HCT116 (cell line): ENCODE measurements at regions not wholly inside any gene's neighbourhood (a gene's known extent, or its start where the extent isn't known, plus 50 kb on each side); places are given as distances from the start of the nearest gene placed in this dataset.

Source experiments
- ATAC-seq: fragments of 200-7000 bp; cut with Tn5 transposase; 2 replicates; pipeline ENCODE4 v1.9.1; 2020; ENCODE audit warnings: mild to moderate bottlenecking, moderate library complexity
- BruUV-seq: library from RNA; stranded (reverse); fragments of 400-500 nt; replicated peaks from 2 replicates; lab custom pipeline; 2021; lab: Mats Ljungman, UMichigan
- CTCF ChIA-PET: fragments of 300-600 bp; sonication (Branson Sonifier 250); formaldehyde crosslinking; loops from one replicate; lab custom pipeline; 2021; ENCODE audit warnings: antibody characterized with exemption; lab: Charles Lee
- POLR2A ChIA-PET: fragments of 300-600, 350-600 bp; sonication (Branson Sonifier 250); formaldehyde crosslinking; loops from one replicate; lab custom pipeline; 2021; ENCODE audit warnings: antibody characterized with exemption; lab: Charles Lee
- RAD21 ChIA-PET, 2 experiments: fragments of 300-600 bp; sonication (Branson Sonifier 250); formaldehyde crosslinking; loops; one replicate each; lab custom pipeline; 2023; ENCODE audit warnings: low total read pairs in 2 of 2; ENCODE audit not compliant: uncharacterized antibody in 2 of 2, unreplicated experiment in 2 of 2, low non-redundant PET in 1 of 2; lab: Charles Lee
- DNase-seq: peaks from one replicate; pipeline ENCODE4 v3.0.0-alpha.2; 2010; ENCODE audit warnings: low read depth, low spot score
- H2AFZ ChIP-seq: fragments of 200-600 bp; shearing (Covaris generic), sonication (generic); 2 replicates; pipeline ENCODE4 v1.6.1; 2017; ENCODE audit warnings: low read depth, mixed run types, mixed read lengths, antibody characterized with exemption, low read length; ENCODE audit not compliant: poor library complexity, severe bottlenecking
- H3K27ac ChIP-seq: 2 replicates; pipeline ENCODE4 v1.5.1; 2012; ENCODE audit warnings: low read depth, low read length
- H3K27me3 ChIP-seq: fragments of 200-600 bp; sonication (generic); 2 replicates; pipeline ENCODE4 v1.6.1; 2016; ENCODE audit warnings: mixed run types, low read length, mixed read lengths; ENCODE audit not compliant: insufficient read depth
- H3K36me3 ChIP-seq, 2 experiments: fragments of 200-500 bp in 1 of 2; fragments of 200-600 bp in 1 of 2; sonication (Bioruptor generic) in 1 of 2; sonication (generic) in 1 of 2; 2 replicates each; pipeline versions ENCODE4 v1.5.1 to v1.6.1; 2014 to 2016; ENCODE audit warnings: low read length in 2 of 2, inconsistent platforms in 1 of 2, mixed read lengths in 1 of 2, mixed run types in 1 of 2; ENCODE audit not compliant: insufficient read depth in 2 of 2, control insufficient read depth in 1 of 2
- H3K4me1 ChIP-seq, 2 experiments: fragments of 200-600 bp in 1 of 2; sonication (generic) in 1 of 2; 2 replicates each; pipeline versions ENCODE4 v1.5.1 to v1.6.1; 2012 to 2017; ENCODE audit warnings: low read length in 2 of 2, inconsistent platforms in 1 of 2, mild to moderate bottlenecking in 1 of 2, mixed read lengths in 1 of 2, mixed run types in 1 of 2, moderate library complexity in 1 of 2; ENCODE audit not compliant: insufficient read depth in 2 of 2, control insufficient read depth in 1 of 2
- H3K4me2 ChIP-seq: fragments of 200-600 bp; sonication (generic); 2 replicates; pipeline ENCODE4 v1.6.1; 2017; ENCODE audit warnings: mixed run types, low read length, mixed read lengths
- H3K4me3 ChIP-seq, 2 experiments: fragments of 200-600 bp in 1 of 2; sonication (generic) in 1 of 2; replicated peaks in 1 of 2; 2 replicates each; pipeline ENCODE4 v1.5.1; 2011 to 2016; ENCODE audit warnings: low read length in 2 of 2, control low read depth in 1 of 2, low read depth in 1 of 2, mild to moderate bottlenecking in 1 of 2, mixed read lengths in 1 of 2, mixed run types in 1 of 2
- H3K79me2 ChIP-seq: fragments of 200-600 bp; sonication (generic); 2 replicates; pipeline ENCODE4 v1.6.1; 2017; ENCODE audit warnings: mild to moderate bottlenecking, mixed run types, low read length, moderate library complexity, mixed read lengths; ENCODE audit not compliant: insufficient read depth
- H3K9ac ChIP-seq: fragments of 200-600 bp; sonication (generic); 2 replicates; pipeline ENCODE4 v1.6.1; 2016; ENCODE audit warnings: low read length, mixed read lengths
- H3K9me2 ChIP-seq: fragments of 200-600 bp; sonication (generic), shearing (Covaris generic); 2 replicates; pipeline ENCODE4 v1.6.1; 2017; ENCODE audit warnings: mixed run types, mild to moderate bottlenecking, moderate library complexity; ENCODE audit not compliant: insufficient read depth
- H3K9me3 ChIP-seq, 2 experiments: fragments of 200-500 bp in 1 of 2; fragments of 200-600 bp in 1 of 2; sonication (Bioruptor generic) in 1 of 2; sonication (generic) in 1 of 2; 2 replicates each; pipeline ENCODE4 v1.6.1; 2014 to 2017; ENCODE audit warnings: low read length in 2 of 2, mixed read lengths in 2 of 2, inconsistent platforms in 1 of 2, low read depth in 1 of 2, mild to moderate bottlenecking in 1 of 2, mixed run types in 1 of 2, moderate library complexity in 1 of 2; ENCODE audit not compliant: control insufficient read depth in 1 of 2, insufficient read depth in 1 of 2
- H4K20me1 ChIP-seq: fragments of 200-600 bp; sonication (generic), shearing (Covaris generic); 2 replicates; pipeline ENCODE4 v1.6.1; 2017; ENCODE audit warnings: mixed run types, mild to moderate bottlenecking, moderate library complexity; ENCODE audit not compliant: insufficient read depth
- CBX3 ChIP-seq: IDR thresholded peaks from 2 replicates; pipeline ENCODE4 v1.6.1; 2012; ENCODE audit warnings: low read depth
- EGR1 ChIP-seq: IDR thresholded peaks from 2 replicates; pipeline ENCODE4 v1.6.1; 2012; ENCODE audit warnings: low read depth
- ELF1 ChIP-seq: IDR thresholded peaks from 2 replicates; pipeline ENCODE4 v1.6.1; 2012; ENCODE audit warnings: low read depth, borderline replicate concordance
- EZH2 ChIP-seq: fragments of 200-600 bp; sonication (generic); IDR thresholded peaks from 2 replicates; pipeline ENCODE4 v1.6.1; 2017; ENCODE audit warnings: antibody characterized with exemption, mixed run types
- EZH2phosphoT487 ChIP-seq: fragments of 200-600 bp; IDR thresholded peaks from 2 replicates; pipeline ENCODE4 v1.6.1; 2018; ENCODE audit warnings: antibody characterized with exemption, borderline replicate concordance
- FOSL1 ChIP-seq: IDR thresholded peaks from 2 replicates; pipeline ENCODE4 v1.6.1; 2012; ENCODE audit warnings: low read depth
- POLR2AphosphoS5 ChIP-seq: IDR thresholded peaks from 2 replicates; pipeline ENCODE4 v1.6.1; 2011; ENCODE audit warnings: mild to moderate bottlenecking, low read depth, low read length, moderate library complexity
- SIN3A ChIP-seq: IDR thresholded peaks from 2 replicates; pipeline ENCODE4 v1.6.1; 2012; ENCODE audit warnings: low read depth
- SRF ChIP-seq: IDR thresholded peaks from 2 replicates; pipeline ENCODE4 v1.6.1; 2012; ENCODE audit warnings: low read depth
- TCF7L2 ChIP-seq: IDR thresholded peaks from 2 replicates; pipeline ENCODE4 v1.7.0; 2011; ENCODE audit warnings: borderline replicate concordance, inconsistent platforms; ENCODE audit not compliant: insufficient read depth, insufficient read length; ENCODE audit errors: extremely low read depth
- ZFX ChIP-seq: fragments of 450-650 bp; IDR thresholded peaks from 2 replicates; pipeline ENCODE4 v1.6.1; 2017
- ZNF274 ChIP-seq: fragments of 200-500 bp; sonication (Bioruptor generic); IDR thresholded peaks from 2 replicates; pipeline ENCODE4 v1.6.1; 2014; ENCODE audit warnings: mild to moderate bottlenecking, low read depth, low read length, inconsistent platforms
- intact Hi-C: fragments of 100-400 bp; cut with micrococcal nuclease; formaldehyde crosslinking; loops from 2 replicates; pipeline ENCODE4 v1.10.0; 2022
- TF ChIP-seq, protein P1 (sequence below): IDR thresholded peaks from 2 replicates; pipeline ENCODE4 v1.6.1; 2012
- TF ChIP-seq, protein P2 (sequence below): IDR thresholded peaks from 2 replicates; pipeline ENCODE4 v1.6.1; 2012; ENCODE audit warnings: low read depth
- TF ChIP-seq, protein P3 (sequence below): IDR thresholded peaks from 2 replicates; pipeline ENCODE4 v1.6.1; 2012

DNA sequence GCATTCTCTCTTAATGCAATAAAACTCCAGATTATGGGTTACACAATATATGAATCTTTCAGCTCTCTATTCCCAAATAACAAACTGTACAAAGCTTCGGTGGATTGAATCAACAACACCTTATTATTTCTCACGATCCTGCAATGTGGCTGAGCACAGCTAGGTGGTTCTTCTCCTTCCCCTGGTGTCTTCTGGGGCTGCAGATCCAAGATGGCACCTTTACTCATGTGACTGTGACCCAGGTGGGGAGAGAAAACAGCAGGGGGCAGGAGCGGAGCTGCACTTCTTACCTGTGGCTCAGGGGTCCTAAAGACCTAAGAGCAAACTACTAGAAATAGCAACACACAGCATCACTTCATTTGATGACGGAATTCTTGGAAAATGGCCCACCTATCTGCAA is 233.1 kb downstream of the IRX1 start:
- Histone ChIP-seq H3K36me3 (no peaks in the 10 kb centered on the region), H2AFZ (no peak overlapping the region), H3K27me3 (no peaks in the 10 kb centered on the region), H4K20me1 (no peaks in the 10 kb centered on the region), H3K79me2 (no peaks in the 10 kb centered on the region), H3K4me3 (no peak overlapping the region), H3K4me1 (no peaks in the 10 kb centered on the region), H3K27ac (no peak overlapping the region), H3K9ac (no peak overlapping the region), H3K9me3 (peaks cover 10 to 22% of the 10 kb centered on the region in 2 experiments; a peak in 3 of 4 replicates), H3K4me2 (no peak overlapping the region), H3K9me2 (no peaks in the 10 kb centered on the region)
- no TSS peak for BruUV-seq
- POLR2A ChIA-PET: no interaction called here
- intact Hi-C loops: no loop called here
- DNase-seq: no peak
- RAD21 ChIA-PET: no interaction called here
- no peak for ATAC-seq
- CTCF ChIA-PET: no interaction called here
- no peak for TF ChIP-seq SIN3A
- TF ChIP-seq EZH2: no peak
- TF ChIP-seq ZFX: no peak
- TF ChIP-seq ELF1: no peak
- no peak for TF ChIP-seq POLR2AphosphoS5
- TF ChIP-seq FOSL1: no peak
- TF ChIP-seq, protein P1, sequence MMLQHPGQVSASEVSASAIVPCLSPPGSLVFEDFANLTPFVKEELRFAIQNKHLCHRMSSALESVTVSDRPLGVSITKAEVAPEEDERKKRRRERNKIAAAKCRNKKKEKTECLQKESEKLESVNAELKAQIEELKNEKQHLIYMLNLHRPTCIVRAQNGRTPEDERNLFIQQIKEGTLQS: no peak
- TF ChIP-seq ZNF274: no peak
- no peak for TF ChIP-seq EGR1
- TF ChIP-seq, protein P2, sequence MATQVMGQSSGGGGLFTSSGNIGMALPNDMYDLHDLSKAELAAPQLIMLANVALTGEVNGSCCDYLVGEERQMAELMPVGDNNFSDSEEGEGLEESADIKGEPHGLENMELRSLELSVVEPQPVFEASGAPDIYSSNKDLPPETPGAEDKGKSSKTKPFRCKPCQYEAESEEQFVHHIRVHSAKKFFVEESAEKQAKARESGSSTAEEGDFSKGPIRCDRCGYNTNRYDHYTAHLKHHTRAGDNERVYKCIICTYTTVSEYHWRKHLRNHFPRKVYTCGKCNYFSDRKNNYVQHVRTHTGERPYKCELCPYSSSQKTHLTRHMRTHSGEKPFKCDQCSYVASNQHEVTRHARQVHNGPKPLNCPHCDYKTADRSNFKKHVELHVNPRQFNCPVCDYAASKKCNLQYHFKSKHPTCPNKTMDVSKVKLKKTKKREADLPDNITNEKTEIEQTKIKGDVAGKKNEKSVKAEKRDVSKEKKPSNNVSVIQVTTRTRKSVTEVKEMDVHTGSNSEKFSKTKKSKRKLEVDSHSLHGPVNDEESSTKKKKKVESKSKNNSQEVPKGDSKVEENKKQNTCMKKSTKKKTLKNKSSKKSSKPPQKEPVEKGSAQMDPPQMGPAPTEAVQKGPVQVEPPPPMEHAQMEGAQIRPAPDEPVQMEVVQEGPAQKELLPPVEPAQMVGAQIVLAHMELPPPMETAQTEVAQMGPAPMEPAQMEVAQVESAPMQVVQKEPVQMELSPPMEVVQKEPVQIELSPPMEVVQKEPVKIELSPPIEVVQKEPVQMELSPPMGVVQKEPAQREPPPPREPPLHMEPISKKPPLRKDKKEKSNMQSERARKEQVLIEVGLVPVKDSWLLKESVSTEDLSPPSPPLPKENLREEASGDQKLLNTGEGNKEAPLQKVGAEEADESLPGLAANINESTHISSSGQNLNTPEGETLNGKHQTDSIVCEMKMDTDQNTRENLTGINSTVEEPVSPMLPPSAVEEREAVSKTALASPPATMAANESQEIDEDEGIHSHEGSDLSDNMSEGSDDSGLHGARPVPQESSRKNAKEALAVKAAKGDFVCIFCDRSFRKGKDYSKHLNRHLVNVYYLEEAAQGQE: no peak
- no peak for TF ChIP-seq CBX3
- TF ChIP-seq TCF7L2: no peak
- TF ChIP-seq, protein P3, sequence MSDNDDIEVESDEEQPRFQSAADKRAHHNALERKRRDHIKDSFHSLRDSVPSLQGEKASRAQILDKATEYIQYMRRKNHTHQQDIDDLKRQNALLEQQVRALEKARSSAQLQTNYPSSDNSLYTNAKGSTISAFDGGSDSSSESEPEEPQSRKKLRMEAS: no peak
- no peak for TF ChIP-seq EZH2phosphoT487
- TF ChIP-seq SRF: no peak
